ENCODE measurements at regions not wholly inside any gene's neighbourhood (a gene's known extent, or its start where the extent isn't known, plus 50 kb on each side); places are given as distances from the start of the nearest gene placed in this dataset.

DNA sequence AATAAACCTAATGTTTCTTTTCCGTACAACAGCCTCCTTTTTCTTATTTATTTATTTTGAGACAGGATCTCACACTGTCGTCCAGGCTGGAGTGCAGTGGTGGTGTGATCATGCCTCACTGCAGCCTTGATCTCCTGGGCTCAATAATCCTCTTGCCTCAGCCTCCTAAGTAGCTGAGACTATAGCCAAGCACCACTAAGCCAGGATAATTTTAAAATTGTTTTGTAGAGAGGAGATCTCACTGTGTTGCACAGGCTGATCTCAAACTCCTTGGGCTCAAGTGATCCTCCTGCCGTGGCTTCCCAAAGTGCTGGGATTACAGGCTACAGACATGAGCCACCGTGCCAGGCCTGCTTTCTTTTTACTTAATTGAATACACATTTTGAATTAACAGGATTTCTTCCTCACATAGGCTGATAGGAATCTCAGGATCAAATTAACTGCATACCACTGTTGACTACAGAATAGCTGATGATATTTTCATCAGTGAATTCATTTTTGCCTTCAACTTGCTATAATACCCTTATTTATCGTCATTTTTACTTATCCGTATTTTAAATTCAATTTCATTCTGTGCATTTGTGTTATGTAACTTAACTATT is 2010.5 kb downstream of the NCAM2 start:
- TF ChIP-seq GATA1 (IDR thresholded peaks at IDR 0.05; ENCODE audit: low read depth, low read length) (no peak), POLR2A (IDR thresholded peaks at IDR 0.05; ENCODE audit: low read length) (no peak)
- no peak for DNase-seq

DNA sequence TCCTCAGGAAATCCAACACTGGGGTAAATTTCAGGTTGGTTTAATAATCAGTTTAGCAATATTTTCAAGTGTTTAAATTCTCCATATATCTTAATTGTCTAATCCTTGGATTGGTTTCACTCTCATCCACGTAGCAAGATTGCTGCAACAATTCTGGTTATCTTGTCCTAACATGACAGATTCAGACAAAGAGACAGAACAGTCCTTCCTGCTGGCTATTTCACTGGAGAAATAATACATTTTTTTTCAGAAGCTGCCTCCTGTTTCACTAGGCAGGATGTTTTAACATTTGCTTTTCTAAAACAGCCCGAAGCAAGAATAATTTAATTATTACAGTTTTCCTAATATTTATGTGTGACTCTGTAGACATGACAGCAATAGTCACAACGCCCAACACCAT is 2011.2 kb downstream of the NCAM2 start:
- TF ChIP-seq POLR2A (IDR thresholded peaks at IDR 0.05; ENCODE audit: low read length) (no peak), GATA1 (IDR thresholded peaks at IDR 0.05; ENCODE audit: low read depth, low read length) (no peak)
- DNase-seq: no peak

DNA sequence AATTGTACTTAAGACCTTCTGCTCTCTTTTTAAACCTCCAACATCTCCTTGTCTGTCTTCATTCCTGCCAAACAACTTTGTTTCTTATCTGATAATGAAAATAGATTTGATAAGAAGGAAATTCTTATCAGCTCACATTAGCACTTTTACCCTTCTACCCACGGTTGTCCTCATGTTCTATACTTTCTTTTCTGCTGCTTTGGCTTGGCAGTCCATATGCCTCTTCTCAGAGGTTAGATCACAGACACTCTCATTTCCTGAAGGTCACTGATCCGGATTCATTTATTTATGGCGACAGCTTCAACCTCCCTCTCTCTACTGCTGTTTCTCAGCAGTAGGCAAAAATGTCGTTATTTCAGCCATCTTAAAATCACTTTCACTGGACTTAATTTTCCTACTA is 2015.8 kb downstream of the NCAM2 start:
- DNase-seq: no peak
- TF ChIP-seq POLR2A (IDR thresholded peaks at IDR 0.05; ENCODE audit: low read length) (no peak), GATA1 (IDR thresholded peaks at IDR 0.05; ENCODE audit: low read depth, low read length) (no peak)

DNA sequence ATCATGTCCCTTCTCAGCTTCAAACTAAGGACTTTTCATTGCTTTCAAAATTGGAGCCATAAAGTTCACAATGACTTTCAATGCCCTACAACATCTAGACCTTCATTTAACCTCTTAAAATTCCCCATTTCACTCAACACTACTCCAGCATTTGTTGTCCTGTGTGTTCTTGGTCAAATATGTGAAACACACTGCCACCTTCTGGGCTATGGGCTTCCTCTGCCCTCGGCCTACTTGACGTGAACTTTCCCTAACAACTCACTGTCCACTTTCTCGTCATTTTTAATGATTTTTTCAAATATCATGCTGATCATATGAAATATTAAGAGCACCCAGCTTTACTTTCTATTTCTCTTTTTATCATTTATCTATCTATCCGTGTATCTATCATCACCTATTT is 2018.4 kb downstream of the NCAM2 start:
- TF ChIP-seq GATA1 (IDR thresholded peaks at IDR 0.05; ENCODE audit: low read depth, low read length): no peak
- no peak for TF ChIP-seq POLR2A (IDR thresholded peaks at IDR 0.05; ENCODE audit: low read length)
- no peak for DNase-seq

DNA sequence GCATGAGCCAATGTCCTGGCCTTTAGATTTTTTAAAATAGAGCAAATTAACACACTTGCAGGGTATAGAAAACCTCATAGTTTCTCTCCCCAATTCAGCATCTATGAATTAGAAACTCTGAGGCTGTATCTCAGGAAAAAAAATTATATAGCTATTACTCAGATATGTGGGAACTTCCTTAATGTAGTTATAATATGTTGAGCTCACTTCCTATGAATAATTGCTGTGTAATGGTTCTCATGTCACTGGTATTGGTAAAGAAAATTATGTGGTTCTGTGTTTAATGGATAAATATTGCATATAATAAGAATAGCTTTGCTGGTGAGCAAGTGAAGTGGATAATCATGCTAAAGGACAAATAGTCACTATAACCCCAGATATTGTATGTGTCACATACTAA is 2019.8 kb downstream of the NCAM2 start:
- DNase-seq: no peak
- TF ChIP-seq GATA1 (IDR thresholded peaks at IDR 0.05; ENCODE audit: low read depth, low read length) (no peak), POLR2A (IDR thresholded peaks at IDR 0.05; ENCODE audit: low read length) (no peak)

DNA sequence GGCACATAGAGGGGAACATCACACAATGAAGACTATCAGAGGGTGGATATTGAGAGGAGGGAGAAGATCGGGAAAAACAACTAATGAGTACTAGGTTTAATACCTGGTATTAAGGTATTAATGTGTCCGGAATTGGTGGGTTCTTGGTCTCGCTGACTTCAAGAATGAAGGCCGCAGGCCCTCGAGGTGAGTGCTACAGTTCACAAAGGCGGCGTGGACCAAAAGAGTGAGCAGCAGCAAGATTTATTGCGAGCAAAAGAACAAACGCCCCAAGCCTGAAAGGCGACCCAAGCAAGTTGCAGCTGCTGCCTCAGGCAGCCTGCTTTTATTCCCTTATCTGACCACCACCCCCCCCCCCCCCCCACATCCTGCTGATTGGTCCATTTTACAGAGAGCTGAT is 2022.8 kb downstream of the NCAM2 start:
- DNase-seq: no peak
- TF ChIP-seq POLR2A (IDR thresholded peaks at IDR 0.05; ENCODE audit: low read length) (no peak), GATA1 (IDR thresholded peaks at IDR 0.05; ENCODE audit: low read depth, low read length) (no peak)

DNA sequence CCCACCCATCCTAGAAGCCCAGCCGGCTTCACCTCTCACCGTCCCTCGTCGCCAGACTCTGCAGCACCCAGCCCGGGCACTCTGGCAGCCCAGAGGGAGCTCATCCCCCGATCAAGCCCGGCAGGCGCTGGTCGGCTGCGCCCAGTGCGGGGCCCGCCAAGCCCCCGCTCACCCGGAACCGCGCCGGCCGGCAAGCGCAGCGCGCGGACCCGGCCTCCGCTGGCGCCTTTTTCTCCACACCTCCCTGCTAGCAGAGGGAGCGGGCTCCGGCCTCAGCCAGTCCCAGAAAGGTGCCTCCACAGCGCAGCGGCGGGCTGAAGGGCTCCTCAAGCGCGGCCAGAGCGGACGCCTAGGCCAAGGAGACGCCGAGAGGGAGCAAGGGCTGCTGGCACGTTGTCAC is 2023.3 kb downstream of the NCAM2 start:
- TF ChIP-seq POLR2A (IDR thresholded peaks at IDR 0.05; ENCODE audit: low read length) (no peak), GATA1 (IDR thresholded peaks at IDR 0.05; ENCODE audit: low read depth, low read length) (no peak)
- DNase-seq: no peak

DNA sequence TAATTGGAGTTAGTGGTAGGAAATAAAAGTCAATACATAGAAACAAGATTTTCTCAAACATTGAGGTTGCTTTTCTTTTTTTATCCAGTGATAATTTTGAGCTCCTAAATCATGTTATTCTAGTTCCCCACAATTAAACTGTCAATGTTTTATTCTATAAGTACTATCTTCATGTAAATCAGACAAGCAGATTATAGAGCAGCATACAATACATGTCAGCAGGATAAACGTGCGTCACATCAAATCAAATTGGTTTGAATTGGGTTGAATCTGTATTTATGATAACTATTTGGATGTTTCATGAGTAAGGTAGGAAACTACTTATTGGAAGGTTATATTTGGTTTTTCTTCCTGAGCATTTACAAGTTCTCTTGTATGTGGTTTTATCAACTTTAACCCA is 2028.7 kb downstream of the NCAM2 start:
- no peak for DNase-seq
- TF ChIP-seq GATA1 (IDR thresholded peaks at IDR 0.05; ENCODE audit: low read depth, low read length): no peak
- no peak for TF ChIP-seq POLR2A (IDR thresholded peaks at IDR 0.05; ENCODE audit: low read length)

DNA sequence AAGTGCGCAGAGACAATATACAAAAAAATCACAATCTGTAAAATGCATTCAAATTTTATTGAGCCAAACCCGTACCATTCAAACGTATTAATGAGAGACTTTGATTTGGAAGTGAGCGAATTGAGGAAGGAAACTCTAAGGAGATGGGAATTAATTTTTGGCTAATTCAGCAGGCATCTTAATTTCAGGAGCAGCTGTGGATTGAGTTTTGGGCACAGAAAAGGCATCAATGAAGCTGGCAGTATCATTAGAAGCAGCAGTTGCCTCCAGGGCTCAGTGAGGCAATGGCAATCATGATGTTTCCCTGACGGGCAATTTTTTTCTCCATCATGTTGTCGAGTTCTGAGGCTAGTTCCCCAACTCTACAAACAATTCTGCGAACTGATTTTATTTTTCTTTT is 2041.6 kb downstream of the NCAM2 start:
- no peak for DNase-seq
- TF ChIP-seq GATA1 (IDR thresholded peaks at IDR 0.05; ENCODE audit: low read depth, low read length) (no peak), POLR2A (IDR thresholded peaks at IDR 0.05; ENCODE audit: low read length) (no peak)

DNA sequence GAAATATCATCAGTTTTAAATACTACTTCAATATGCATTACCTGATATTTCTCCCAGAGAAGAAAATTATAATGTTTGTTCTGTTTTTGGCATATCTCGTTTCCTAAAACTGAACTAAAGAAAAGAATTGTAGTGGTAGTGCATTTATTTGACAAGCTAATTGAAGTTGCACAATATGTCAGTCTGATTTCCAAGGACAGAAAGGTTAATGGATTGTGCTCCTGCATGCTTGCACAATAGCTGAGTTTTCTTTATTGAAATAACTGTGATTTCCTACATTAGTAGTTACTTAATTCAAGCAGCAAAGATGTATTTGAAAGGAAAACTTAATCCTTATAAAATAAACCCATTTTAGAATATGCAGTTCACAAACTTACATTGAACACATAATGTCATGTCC is 2047.7 kb downstream of the NCAM2 start:
- DNase-seq: no peak
- TF ChIP-seq POLR2A (IDR thresholded peaks at IDR 0.05; ENCODE audit: low read length) (no peak), GATA1 (IDR thresholded peaks at IDR 0.05; ENCODE audit: low read depth, low read length) (no peak)

DNA sequence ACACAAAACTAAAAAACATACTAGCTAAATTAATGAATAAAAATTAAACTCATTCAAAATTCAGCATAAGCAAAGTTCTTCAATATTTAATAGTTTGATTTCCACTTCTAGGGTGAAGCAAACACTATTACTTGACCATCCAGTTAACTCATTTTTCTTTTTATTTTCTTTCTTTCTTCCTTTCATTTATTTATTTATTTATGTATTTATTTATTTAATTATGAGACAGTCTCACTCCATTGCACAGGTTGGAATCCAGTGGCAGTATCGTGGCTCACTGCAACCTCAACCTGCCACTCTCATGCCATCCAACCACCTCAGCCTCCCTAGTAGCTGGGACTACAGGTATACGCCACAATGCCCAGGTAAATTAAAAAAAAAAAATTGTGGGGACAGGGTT is 2069.5 kb downstream of the NCAM2 start:
- DNase-seq: no peak
- TF ChIP-seq POLR2A (IDR thresholded peaks at IDR 0.05; ENCODE audit: low read length): no peak
- TF ChIP-seq GATA1 (IDR thresholded peaks at IDR 0.05; ENCODE audit: low read depth, low read length): no peak

DNA sequence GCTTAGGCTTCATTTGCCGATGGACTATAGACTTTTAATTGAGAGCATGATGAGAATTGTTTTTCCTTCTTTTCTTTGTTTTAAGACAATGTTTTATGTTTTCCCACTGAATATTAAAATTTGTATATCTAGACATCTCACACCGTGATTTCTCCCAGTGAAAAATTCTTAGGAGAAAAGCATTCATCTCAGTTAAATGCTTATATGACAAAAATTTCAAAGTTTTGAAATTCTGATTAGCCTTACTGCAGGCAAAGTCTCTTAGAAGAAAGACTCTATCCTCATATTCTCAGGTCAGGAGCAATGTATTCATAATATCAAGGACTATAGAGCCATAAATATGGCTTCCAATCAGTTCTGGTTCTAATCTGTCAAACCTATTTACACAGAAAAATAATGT is 2085.0 kb downstream of the NCAM2 start:
- DNase-seq: no peak
- TF ChIP-seq GATA1 (IDR thresholded peaks at IDR 0.05; ENCODE audit: low read depth, low read length) (no peak), POLR2A (IDR thresholded peaks at IDR 0.05; ENCODE audit: low read length) (no peak)

DNA sequence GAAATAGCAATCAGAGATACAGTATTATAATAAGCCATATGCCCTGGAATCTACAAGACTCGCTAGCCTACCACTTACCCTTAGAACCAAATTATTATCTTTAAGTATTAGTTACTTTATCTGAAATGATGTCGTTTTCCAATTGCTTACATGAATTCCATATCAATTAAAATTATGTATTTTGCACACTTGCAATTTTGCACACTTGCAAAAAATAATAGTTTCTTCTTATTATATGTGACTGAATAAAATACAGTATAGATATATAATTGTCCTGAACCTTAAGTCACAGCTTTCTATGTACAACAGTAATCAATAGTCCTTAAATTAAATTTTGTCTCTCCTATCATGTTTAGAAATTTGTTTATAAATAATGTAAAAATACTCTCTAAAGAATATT is 2095.1 kb downstream of the NCAM2 start:
- DNase-seq: no peak
- TF ChIP-seq GATA1 (IDR thresholded peaks at IDR 0.05; ENCODE audit: low read depth, low read length): no peak
- TF ChIP-seq POLR2A (IDR thresholded peaks at IDR 0.05; ENCODE audit: low read length): no peak

DNA sequence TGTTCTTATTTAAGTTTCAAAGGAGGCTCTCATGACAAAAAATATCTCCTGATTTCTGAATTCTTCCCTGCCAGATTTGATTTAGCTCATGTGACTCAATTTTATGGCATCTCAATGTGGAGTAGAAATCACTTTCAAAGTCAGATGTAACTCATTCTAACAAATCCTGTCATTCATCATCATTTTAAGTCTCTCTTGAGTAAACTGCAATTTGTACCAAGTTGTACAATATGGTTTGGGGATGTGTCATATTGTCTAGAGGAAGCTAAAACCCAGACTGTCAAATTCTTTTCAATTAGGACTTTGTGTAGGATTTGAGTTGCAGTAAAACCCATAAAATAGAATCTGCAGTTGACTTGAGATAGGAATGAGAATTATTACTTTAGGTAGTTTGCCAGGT is 2101.0 kb downstream of the NCAM2 start:
- no peak for TF ChIP-seq GATA1 (IDR thresholded peaks at IDR 0.05; ENCODE audit: low read depth, low read length)
- no peak for TF ChIP-seq POLR2A (IDR thresholded peaks at IDR 0.05; ENCODE audit: low read length)
- DNase-seq: no peak

DNA sequence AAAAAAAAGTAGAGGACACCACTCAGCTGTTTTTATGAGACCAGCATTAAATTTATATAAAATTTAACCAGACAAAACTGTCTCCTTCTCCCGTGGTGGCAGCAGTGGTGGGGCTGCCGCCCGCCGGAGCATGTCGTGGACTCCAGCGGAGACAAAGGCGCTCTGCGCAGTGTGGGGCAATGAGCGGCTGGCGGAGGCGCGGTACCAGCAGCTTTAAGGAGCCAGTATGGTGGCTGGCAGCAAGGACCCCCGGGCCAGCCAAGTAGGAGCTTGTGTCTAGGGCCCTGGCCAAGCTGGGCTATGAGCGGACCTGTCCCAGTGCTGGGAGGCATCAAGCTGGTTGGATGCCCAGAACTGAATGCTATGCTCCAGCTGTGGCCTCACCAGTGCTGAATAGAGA is 2102.9 kb downstream of the NCAM2 start:
- DNase-seq: no peak
- TF ChIP-seq POLR2A (IDR thresholded peaks at IDR 0.05; ENCODE audit: low read length) (no peak), GATA1 (IDR thresholded peaks at IDR 0.05; ENCODE audit: low read depth, low read length) (no peak)

DNA sequence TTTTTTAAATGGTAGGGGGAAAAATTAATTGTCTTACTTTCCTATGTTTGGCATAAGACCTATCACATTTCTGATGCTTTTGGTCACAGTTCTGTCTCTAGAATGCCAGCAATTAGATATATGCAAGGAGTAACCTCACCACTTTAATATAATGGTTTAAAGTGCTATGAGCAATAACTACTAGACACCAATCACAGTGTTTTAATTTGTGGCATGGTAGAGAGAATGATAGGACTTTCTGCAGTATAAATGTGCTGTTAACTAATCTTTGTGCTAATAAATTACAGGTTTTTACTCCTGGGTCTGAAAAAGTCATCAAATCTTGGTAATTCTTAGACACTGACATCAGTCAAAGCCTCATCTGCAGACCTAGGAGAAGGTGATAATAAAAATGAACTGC is 2110.3 kb downstream of the NCAM2 start:
- TF ChIP-seq GATA1 (IDR thresholded peaks at IDR 0.05; ENCODE audit: low read depth, low read length) (no peak), POLR2A (IDR thresholded peaks at IDR 0.05; ENCODE audit: low read length) (no peak)
- DNase-seq: no peak
